SK-N-SH (cell line): ENCODE measurements at regions not wholly inside any gene's neighbourhood (a gene's known extent, or its start where the extent isn't known, plus 50 kb on each side); places are given as distances from the start of the nearest gene placed in this dataset.

Source experiments
- CTCF ChIA-PET: fragments of 300-600, 350-600 bp; formaldehyde crosslinking; extraction: SDS; loops from one replicate; lab custom pipeline; 2021; lab: Yijun Ruan, JAX
- POLR2A ChIA-PET: fragments of 350-600 bp; sonication (Branson Sonifier 250); formaldehyde crosslinking; extraction: SDS; loops from one replicate; lab custom pipeline; 2020; ENCODE audit warnings: antibody characterized with exemption, inconsistent platforms; lab: Yijun Ruan, JAX
- DNase-seq: peaks from one replicate; pipeline ENCODE4 v3.0.0; 2012
- H2AFZ ChIP-seq: fragments of 200-600 bp; sonication (generic); 2 replicates; pipeline ENCODE4 v1.8.1; 2016; ENCODE audit warnings: antibody characterized with exemption, mild to moderate bottlenecking, low read depth
- H3F3A ChIP-seq: fragments of 200-600 bp; sonication (generic); replicated peaks from 2 replicates; pipeline ENCODE3; 2016; ENCODE audit warnings: antibody characterized with exemption, mild to moderate bottlenecking; ENCODE audit not compliant: insufficient read depth
- H3K27ac ChIP-seq, 2 experiments: fragments of 200-500 bp in 1 of 2; fragments of 200-600 bp in 1 of 2; sonication (Bioruptor generic) in 1 of 2; sonication (generic), shearing (Covaris generic) in 1 of 2; 2 replicates each; pipeline versions ENCODE4 v1.5.1 to v1.6.1; 2014 to 2016; ENCODE audit warnings: low read depth in 2 of 2, inconsistent platforms in 1 of 2, low read length in 1 of 2, mild to moderate bottlenecking in 1 of 2, mixed read lengths in 1 of 2
- H3K27me3 ChIP-seq: fragments of 200-600 bp; sonication (generic), shearing (Covaris generic); 2 replicates; pipeline ENCODE4 v1.6.1; 2016; ENCODE audit warnings: mixed run types; ENCODE audit not compliant: insufficient read depth
- H3K36me3 ChIP-seq, 2 experiments: fragments of 200-500 bp in 1 of 2; fragments of 200-600 bp in 1 of 2; sonication (Bioruptor generic) in 1 of 2; sonication (generic) in 1 of 2; replicated peaks in 1 of 2; 2 replicates each; pipeline versions ENCODE3 to v1.5.1; 2014 to 2016; ENCODE audit warnings: low read length in 1 of 2, mild to moderate bottlenecking in 1 of 2; ENCODE audit not compliant: insufficient read depth in 2 of 2, control insufficient read depth in 1 of 2
- H3K4me1 ChIP-seq, 2 experiments: fragments of 200-500 bp in 1 of 2; fragments of 200-600 bp in 1 of 2; sonication (Bioruptor generic) in 1 of 2; sonication (generic), shearing (Covaris generic) in 1 of 2; 2 replicates each; pipeline versions ENCODE4 v1.5.1 to v1.6.1; 2014 to 2016; ENCODE audit warnings: low read depth in 1 of 2, low read length in 1 of 2, mixed run types in 1 of 2; ENCODE audit not compliant: insufficient read depth in 2 of 2, control insufficient read depth in 1 of 2
- H3K4me2 ChIP-seq: fragments of 200-600 bp; sonication (generic), shearing (Covaris generic); 2 replicates; pipeline ENCODE4 v1.6.1; 2017; ENCODE audit warnings: mixed run types
- H3K4me3 ChIP-seq, 2 experiments: fragments of 200-500 bp in 1 of 2; fragments of 200-600 bp in 1 of 2; sonication (Bioruptor generic) in 1 of 2; sonication (generic), shearing (Covaris generic) in 1 of 2; 2 replicates each; pipeline versions ENCODE4 v1.5.1 to v1.8.1; 2014 to 2016; ENCODE audit warnings: low read depth in 2 of 2, inconsistent platforms in 1 of 2, low read length in 1 of 2, mild to moderate bottlenecking in 1 of 2, mixed read lengths in 1 of 2, moderate library complexity in 1 of 2
- H3K79me2 ChIP-seq: fragments of 200-600 bp; sonication (generic); 2 replicates; pipeline ENCODE4 v1.8.1; 2017; ENCODE audit warnings: mild to moderate bottlenecking; ENCODE audit not compliant: insufficient read depth
- H3K9ac ChIP-seq: fragments of 200-600 bp; sonication (generic); 2 replicates; pipeline ENCODE4 v1.6.1; 2017; ENCODE audit warnings: mixed run types
- H3K9me2 ChIP-seq: fragments of 200-600 bp; sonication (generic); 2 replicates; pipeline ENCODE4 v1.6.1; 2017; ENCODE audit warnings: mixed run types
- H3K9me3 ChIP-seq: fragments of 200-600 bp; sonication (generic); 2 replicates; pipeline ENCODE4 v1.6.1; 2017; ENCODE audit warnings: mixed run types, mild to moderate bottlenecking, moderate library complexity
- H4K20me1 ChIP-seq: fragments of 200-600 bp; sonication (generic); 2 replicates; pipeline ENCODE4 v1.6.1; 2017; ENCODE audit warnings: mild to moderate bottlenecking, mixed run types; ENCODE audit not compliant: insufficient read depth
- CHD2 ChIP-seq: fragments of 150-350 bp; IDR thresholded peaks from 2 replicates; pipeline ENCODE4 v1.6.1; 2018; ENCODE audit warnings: low read length; ENCODE audit not compliant: partially characterized antibody
- EP300 ChIP-seq, 2 experiments: IDR thresholded peaks; 2 replicates each; pipeline versions ENCODE4 v1.4.0 to v1.6.1; 2012; ENCODE audit warnings: borderline replicate concordance in 1 of 2, low read depth in 1 of 2, low read length in 1 of 2
- FOSL2 ChIP-seq: IDR thresholded peaks from 2 replicates; pipeline ENCODE4 v1.4.0; 2012; ENCODE audit warnings: low read depth, mild to moderate bottlenecking, moderate library complexity, borderline replicate concordance
- GABPA ChIP-seq: IDR thresholded peaks from 2 replicates; pipeline ENCODE4 v1.4.0; 2012; ENCODE audit warnings: low read depth, mild to moderate bottlenecking
- IRF3 ChIP-seq: fragments of 150-350 bp; IDR thresholded peaks from 2 replicates; pipeline ENCODE4 v1.6.1; 2016; ENCODE audit warnings: mild to moderate bottlenecking, low read depth, low read length
- RAD21 ChIP-seq: IDR thresholded peaks from 2 replicates; pipeline ENCODE4 v1.6.1; 2012; ENCODE audit warnings: mild to moderate bottlenecking, low read length
- RCOR1 ChIP-seq: fragments of 150-350 bp; IDR thresholded peaks from 2 replicates; pipeline ENCODE4 v1.6.1; 2017; ENCODE audit warnings: antibody characterized with exemption, low read length
- RFX5 ChIP-seq: IDR thresholded peaks from 2 replicates; pipeline ENCODE4 v1.6.1; 2012; ENCODE audit warnings: mild to moderate bottlenecking, improper control_type of control experiment, low read length
- RXRA ChIP-seq: IDR thresholded peaks from 2 replicates; pipeline ENCODE4 v1.4.0; 2012; ENCODE audit warnings: low read depth, mild to moderate bottlenecking, borderline replicate concordance
- TCF12 ChIP-seq: IDR thresholded peaks from 2 replicates; pipeline ENCODE4 v1.4.0; 2012
- USF1 ChIP-seq: IDR thresholded peaks from 2 replicates; pipeline ENCODE4 v1.4.0; 2012; ENCODE audit warnings: low read depth, borderline replicate concordance
- WGBS: methylation state at CpG from one replicate; pipeline ENCODE4 v1.1.6; 2017; ENCODE audit warnings: low lambda C conversion rate; 5-methylcytosine and 5-hydroxymethylcytosine counted together
- TF ChIP-seq, protein P1 (sequence below): IDR thresholded peaks from 2 replicates; pipeline ENCODE4 v1.4.0; 2012; ENCODE audit warnings: low read depth
- TF ChIP-seq, protein P2 (sequence below): IDR thresholded peaks from 2 replicates; pipeline ENCODE4 v1.4.0; 2012; ENCODE audit warnings: low read depth, borderline replicate concordance
- TF ChIP-seq, protein P3 (sequence below): IDR thresholded peaks from 2 replicates; pipeline ENCODE4 v1.6.1; 2012; ENCODE audit warnings: mild to moderate bottlenecking, low read depth, low read length, moderate library complexity

- Histone ChIP-seq H3K9me2 (no peaks in the 10 kb centered on the region), H3K4me3 (no peak overlapping the region), H3K36me3 (no peaks in the 10 kb centered on the region), H3K4me2 (no peak overlapping the region), H3K27me3 (no peaks in the 10 kb centered on the region), H3F3A (no peaks in the 10 kb centered on the region), H3K79me2 (no peaks in the 10 kb centered on the region), H3K4me1 (no peaks in the 10 kb centered on the region), H4K20me1 (no peaks in the 10 kb centered on the region), H3K27ac (no peak overlapping the region), H3K9ac (no peak overlapping the region), H2AFZ (no peak overlapping the region), H3K9me3 (peaks cover 7% of the 10 kb centered on the region; the same call in 1 of the 2 replicates)
- ChIA-PET CTCF (interaction anchor here (0.8 kb wide), 1 partner anchor 1015 kb away, joined by 3 read pairs; no protein-coding TSS in a partner anchor), POLR2A (no interaction called here)
- 50% methylated on average over 2 of the region's 2 CpGs for WGBS
- DNase-seq = no peak
- TF ChIP-seq, protein P1, sequence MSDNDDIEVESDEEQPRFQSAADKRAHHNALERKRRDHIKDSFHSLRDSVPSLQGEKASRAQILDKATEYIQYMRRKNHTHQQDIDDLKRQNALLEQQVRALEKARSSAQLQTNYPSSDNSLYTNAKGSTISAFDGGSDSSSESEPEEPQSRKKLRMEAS = no peak
- no peak for TF ChIP-seq RXRA
- no peak for TF ChIP-seq CHD2
- no peak for TF ChIP-seq EP300 (IDR thresholded peaks at IDR 0.05; ENCODE audit: borderline replicate concordance in 1 of 2, low read depth in 1 of 2, low read length in 1 of 2)
- no peak for TF ChIP-seq RCOR1
- TF ChIP-seq, protein P2, sequence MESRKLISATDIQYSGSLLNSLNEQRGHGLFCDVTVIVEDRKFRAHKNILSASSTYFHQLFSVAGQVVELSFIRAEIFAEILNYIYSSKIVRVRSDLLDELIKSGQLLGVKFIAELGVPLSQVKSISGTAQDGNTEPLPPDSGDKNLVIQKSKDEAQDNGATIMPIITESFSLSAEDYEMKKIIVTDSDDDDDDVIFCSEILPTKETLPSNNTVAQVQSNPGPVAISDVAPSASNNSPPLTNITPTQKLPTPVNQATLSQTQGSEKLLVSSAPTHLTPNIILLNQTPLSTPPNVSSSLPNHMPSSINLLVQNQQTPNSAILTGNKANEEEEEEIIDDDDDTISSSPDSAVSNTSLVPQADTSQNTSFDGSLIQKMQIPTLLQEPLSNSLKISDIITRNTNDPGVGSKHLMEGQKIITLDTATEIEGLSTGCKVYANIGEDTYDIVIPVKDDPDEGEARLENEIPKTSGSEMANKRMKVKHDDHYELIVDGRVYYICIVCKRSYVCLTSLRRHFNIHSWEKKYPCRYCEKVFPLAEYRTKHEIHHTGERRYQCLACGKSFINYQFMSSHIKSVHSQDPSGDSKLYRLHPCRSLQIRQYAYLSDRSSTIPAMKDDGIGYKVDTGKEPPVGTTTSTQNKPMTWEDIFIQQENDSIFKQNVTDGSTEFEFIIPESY = no peak
- TF ChIP-seq, protein P3, sequence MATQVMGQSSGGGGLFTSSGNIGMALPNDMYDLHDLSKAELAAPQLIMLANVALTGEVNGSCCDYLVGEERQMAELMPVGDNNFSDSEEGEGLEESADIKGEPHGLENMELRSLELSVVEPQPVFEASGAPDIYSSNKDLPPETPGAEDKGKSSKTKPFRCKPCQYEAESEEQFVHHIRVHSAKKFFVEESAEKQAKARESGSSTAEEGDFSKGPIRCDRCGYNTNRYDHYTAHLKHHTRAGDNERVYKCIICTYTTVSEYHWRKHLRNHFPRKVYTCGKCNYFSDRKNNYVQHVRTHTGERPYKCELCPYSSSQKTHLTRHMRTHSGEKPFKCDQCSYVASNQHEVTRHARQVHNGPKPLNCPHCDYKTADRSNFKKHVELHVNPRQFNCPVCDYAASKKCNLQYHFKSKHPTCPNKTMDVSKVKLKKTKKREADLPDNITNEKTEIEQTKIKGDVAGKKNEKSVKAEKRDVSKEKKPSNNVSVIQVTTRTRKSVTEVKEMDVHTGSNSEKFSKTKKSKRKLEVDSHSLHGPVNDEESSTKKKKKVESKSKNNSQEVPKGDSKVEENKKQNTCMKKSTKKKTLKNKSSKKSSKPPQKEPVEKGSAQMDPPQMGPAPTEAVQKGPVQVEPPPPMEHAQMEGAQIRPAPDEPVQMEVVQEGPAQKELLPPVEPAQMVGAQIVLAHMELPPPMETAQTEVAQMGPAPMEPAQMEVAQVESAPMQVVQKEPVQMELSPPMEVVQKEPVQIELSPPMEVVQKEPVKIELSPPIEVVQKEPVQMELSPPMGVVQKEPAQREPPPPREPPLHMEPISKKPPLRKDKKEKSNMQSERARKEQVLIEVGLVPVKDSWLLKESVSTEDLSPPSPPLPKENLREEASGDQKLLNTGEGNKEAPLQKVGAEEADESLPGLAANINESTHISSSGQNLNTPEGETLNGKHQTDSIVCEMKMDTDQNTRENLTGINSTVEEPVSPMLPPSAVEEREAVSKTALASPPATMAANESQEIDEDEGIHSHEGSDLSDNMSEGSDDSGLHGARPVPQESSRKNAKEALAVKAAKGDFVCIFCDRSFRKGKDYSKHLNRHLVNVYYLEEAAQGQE = no peak
- no peak for TF ChIP-seq IRF3
- no peak for TF ChIP-seq RAD21
- TF ChIP-seq USF1 = no peak
- TF ChIP-seq FOSL2 = no peak
- no peak for TF ChIP-seq GABPA
- no peak for TF ChIP-seq TCF12
- TF ChIP-seq RFX5 = no peak
These were observed 133.5 kb upstream of the GADL1 start for GRCh38 chr3:31027914-31028313.
